H9 (cell line): ENCODE measurements at regions not wholly inside any gene's neighbourhood (a gene's known extent, or its start where the extent isn't known, plus 50 kb on each side); places are given as distances from the start of the nearest gene placed in this dataset.

Experiments
- DNase-seq: peaks from one replicate; pipeline ENCODE4 v3.0.0-alpha.2; 2017
- H2AFZ ChIP-seq: one replicate; pipeline ENCODE4 v1.6.1; 2013; ENCODE audit warnings: mild to moderate bottlenecking, low read length, control low read depth, moderate library complexity
- H2AK5ac ChIP-seq: 2 replicates; pipeline ENCODE4 v1.6.1; 2013; ENCODE audit warnings: low read length, control low read depth, mixed read lengths; ENCODE audit not compliant: insufficient read length
- H2BK120ac ChIP-seq: one replicate; pipeline ENCODE4 v1.6.1; 2013; ENCODE audit warnings: low read depth, mild to moderate bottlenecking, low read length, control low read depth, inconsistent platforms; ENCODE audit not compliant: poor library complexity, severe bottlenecking
- H2BK12ac ChIP-seq: 2 replicates; pipeline ENCODE4 v1.6.1; 2013; ENCODE audit warnings: low read length, control low read depth, mixed read lengths, low read depth; ENCODE audit not compliant: insufficient read length
- H2BK15ac ChIP-seq: 2 replicates; pipeline ENCODE4 v1.6.1; 2013; ENCODE audit warnings: low read depth, low read length, control low read depth
- H2BK20ac ChIP-seq: one replicate; pipeline ENCODE4 v1.6.1; 2013; ENCODE audit warnings: low read depth, mild to moderate bottlenecking, low read length, control low read depth, inconsistent platforms; ENCODE audit not compliant: poor library complexity, severe bottlenecking
- H2BK5ac ChIP-seq: 2 replicates; pipeline ENCODE4 v1.6.1; 2013; ENCODE audit warnings: low read length, control low read depth, mixed read lengths; ENCODE audit not compliant: insufficient read length
- H3K14ac ChIP-seq: 2 replicates; pipeline ENCODE4 v1.6.1; 2013; ENCODE audit warnings: low read length, control low read depth; ENCODE audit not compliant: insufficient read depth
- H3K18ac ChIP-seq: 2 replicates; pipeline ENCODE4 v1.6.1; 2013; ENCODE audit warnings: low read depth, mild to moderate bottlenecking, mixed read lengths, low read length, control low read depth; ENCODE audit not compliant: insufficient read length
- H3K23ac ChIP-seq: 2 replicates; pipeline ENCODE4 v1.6.1; 2013; ENCODE audit warnings: low read length, control low read depth, mixed read lengths, low read depth; ENCODE audit not compliant: insufficient read length
- H3K23me2 ChIP-seq: 2 replicates; pipeline ENCODE4 v1.6.1; 2013; ENCODE audit warnings: low read depth, mild to moderate bottlenecking, mixed read lengths, low read length, control low read depth; ENCODE audit not compliant: insufficient read length, poor library complexity, severe bottlenecking
- H3K27ac ChIP-seq: 2 replicates; pipeline ENCODE4 v1.5.1; 2013; ENCODE audit warnings: low read length, control low read depth, mixed read lengths, low read depth; ENCODE audit not compliant: insufficient read length
- H3K27me3 ChIP-seq: 2 replicates; pipeline ENCODE4 v1.6.1; 2013; ENCODE audit warnings: low read length, control low read depth, inconsistent platforms; ENCODE audit not compliant: insufficient read depth
- H3K4ac ChIP-seq: 2 replicates; pipeline ENCODE4 v1.6.1; 2013; ENCODE audit warnings: low read depth, mild to moderate bottlenecking, control low read depth, inconsistent platforms, low read length, moderate library complexity
- H3K4me1 ChIP-seq: 2 replicates; pipeline ENCODE4 v1.6.1; 2013; ENCODE audit warnings: low read length, control low read depth, inconsistent platforms; ENCODE audit not compliant: insufficient read depth
- H3K4me2 ChIP-seq: 2 replicates; pipeline ENCODE4 v1.6.1; 2013; ENCODE audit warnings: low read length, control low read depth, mixed read lengths; ENCODE audit not compliant: insufficient read length, insufficient read depth
- H3K56ac ChIP-seq: 2 replicates; pipeline ENCODE4 v1.6.1; 2013; ENCODE audit warnings: low read depth, mild to moderate bottlenecking, mixed read lengths, low read length, control low read depth; ENCODE audit not compliant: insufficient read length
- H3K79me1 ChIP-seq: 2 replicates; pipeline ENCODE4 v1.6.1; 2013; ENCODE audit warnings: low read depth, mild to moderate bottlenecking, moderate library complexity, low read length, control low read depth, inconsistent platforms; ENCODE audit not compliant: insufficient read depth, poor library complexity, severe bottlenecking
- H3K79me2 ChIP-seq: 2 replicates; pipeline ENCODE4 v1.6.1; 2013; ENCODE audit warnings: low read length, control low read depth, inconsistent platforms; ENCODE audit not compliant: insufficient read depth
- H3K9ac ChIP-seq: 2 replicates; pipeline ENCODE4 v1.6.1; 2013; ENCODE audit warnings: low read length, control low read depth, mixed read lengths; ENCODE audit not compliant: insufficient read length; ENCODE audit errors: extremely low read depth
- H3K9me3 ChIP-seq: one replicate; pipeline ENCODE4 v1.6.1; 2013; ENCODE audit warnings: low read depth, low read length, inconsistent platforms; ENCODE audit not compliant: control insufficient read depth
- H3T11ph ChIP-seq: one replicate; pipeline ENCODE4 v1.6.1; 2013; ENCODE audit warnings: mild to moderate bottlenecking, low read length, control low read depth, inconsistent platforms
- H4K20me1 ChIP-seq: one replicate; pipeline ENCODE4 v1.6.1; 2013; ENCODE audit not compliant: control insufficient read depth, insufficient read length, insufficient read depth
- H4K5ac ChIP-seq: 2 replicates; pipeline ENCODE4 v1.6.1; 2013; ENCODE audit warnings: low read depth, mild to moderate bottlenecking, mixed read lengths, low read length, control low read depth; ENCODE audit not compliant: insufficient read length
- H4K8ac ChIP-seq: replicated peaks from 2 replicates; pipeline ENCODE4 v1.6.1; 2013; ENCODE audit warnings: low read length, control low read depth, mixed read lengths, low read depth; ENCODE audit not compliant: insufficient read length
- H4K91ac ChIP-seq: 2 replicates; pipeline ENCODE4 v1.6.1; 2013; ENCODE audit warnings: low read depth, mild to moderate bottlenecking, moderate library complexity, mixed read lengths, low read length, control low read depth; ENCODE audit not compliant: insufficient read length
- H3K27ac Mint-ChIP-seq, 3 experiments: 2 replicates in 2 of 3; 3 replicates in 1 of 3; pipeline ENCODE4 v1.8.0; 2020 to 2021; ENCODE audit warnings: mixed read lengths in 3 of 3, mild to moderate bottlenecking in 1 of 3, moderate library complexity in 1 of 3
- H3K27me3 Mint-ChIP-seq: 2 replicates; pipeline ENCODE4 v1.8.0; 2021; ENCODE audit warnings: low read depth, mild to moderate bottlenecking, moderate library complexity, mixed read lengths
- H3K36me3 Mint-ChIP-seq, 3 experiments: 2 replicates in 2 of 3; 3 replicates in 1 of 3; pipeline ENCODE4 v1.8.0; 2020 to 2021; ENCODE audit warnings: low read depth in 3 of 3, mixed read lengths in 3 of 3; ENCODE audit not compliant: insufficient read depth in 1 of 3
- H3K4me1 Mint-ChIP-seq, 2 experiments: 2 replicates each; pipeline ENCODE4 v1.8.0; 2020; ENCODE audit warnings: mixed read lengths in 2 of 2
- H3K4me3 Mint-ChIP-seq, 2 experiments: 2 replicates in 1 of 2; 3 replicates in 1 of 2; pipeline ENCODE4 v1.8.0; 2020 to 2021; ENCODE audit warnings: mild to moderate bottlenecking in 2 of 2, mixed read lengths in 2 of 2, moderate library complexity in 1 of 2
- H3K9me3 Mint-ChIP-seq, 2 experiments: 2 replicates in 1 of 2; 3 replicates in 1 of 2; pipeline ENCODE4 v1.8.0; 2020; ENCODE audit warnings: mild to moderate bottlenecking in 2 of 2, mixed read lengths in 2 of 2, moderate library complexity in 1 of 2
- WGBS: extraction: QIAGEN DNeasy Blood & Tissue Kit; methylation state at CpG from one replicate; pipeline ENCODE4 v1.1.7; 2013; ENCODE audit warnings: missing lambda C conversion rate, low lambda C conversion rate, mixed read lengths; ENCODE audit not compliant: insufficient read length; ENCODE audit errors: extremely low coverage; 5-methylcytosine and 5-hydroxymethylcytosine counted together
- TF ChIP-seq, protein P1 (sequence below): fragments of 200-600 bp; sonication (generic); conservative IDR thresholded peaks from 3 replicates; pipeline ENCODE4 v1.8.0; 2021; ENCODE audit warnings: antibody characterized with exemption, mild to moderate bottlenecking

DNA sequence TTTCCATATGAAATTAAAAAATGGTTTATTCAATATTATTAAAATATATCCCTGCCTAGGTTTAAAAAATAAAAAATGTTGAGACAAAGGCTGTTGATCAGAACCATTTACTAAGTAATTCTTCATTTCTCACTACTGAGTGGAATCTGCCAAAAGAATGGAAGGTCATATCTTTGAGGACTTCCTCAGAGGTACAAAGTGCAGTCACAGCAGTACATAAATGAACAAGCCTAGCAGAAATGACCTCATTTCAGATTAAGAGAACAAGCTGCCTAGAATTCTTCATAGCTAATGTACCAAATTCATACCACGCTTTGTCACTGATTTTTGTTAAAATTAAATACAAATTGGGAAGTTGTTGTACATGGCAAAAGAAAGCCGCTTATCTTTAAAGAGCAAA lies 318.9 kb upstream of the TFPI start:
- H4K91ac ChIP-seq, result no peak overlapping the region
- H3K4me1 Mint-ChIP-seq, result peaks cover 5 to 7% of the 10 kb centered on the region in 2 experiments
- no peaks in the 10 kb centered on the region for H4K20me1 ChIP-seq
- H3T11ph ChIP-seq, result no peak overlapping the region
- H4K8ac ChIP-seq, result no peak overlapping the region
- no peak overlapping the region for H3K23ac ChIP-seq
- WGBS, result no CpG with 5 or more reads among the region's 2 CpGs
- H3K27ac Mint-ChIP-seq, result no peak overlapping the region
- H4K5ac ChIP-seq, result no peak overlapping the region
- no peak overlapping the region for H2BK20ac ChIP-seq
- peaks cover 3% of the 10 kb centered on the region for H3K27me3 Mint-ChIP-seq
- H3K79me1 ChIP-seq, result no peaks in the 10 kb centered on the region
- no peak overlapping the region for H3K56ac ChIP-seq
- H3K27me3 ChIP-seq, result no peaks in the 10 kb centered on the region
- no peaks in the 10 kb centered on the region for H3K23me2 ChIP-seq
- no peak overlapping the region for H3K4me3 Mint-ChIP-seq
- H3K4ac ChIP-seq, result no peak overlapping the region
- no peak overlapping the region for H3K18ac ChIP-seq
- H3K9me3 Mint-ChIP-seq, result peaks cover 10 to 17% of the 10 kb centered on the region in 2 experiments
- H3K36me3 Mint-ChIP-seq, result peaks cover 10 to 18% (median 16%) of the 10 kb centered on the region in 3 experiments
- no peak overlapping the region for H2BK12ac ChIP-seq
- H2BK5ac ChIP-seq, result no peak overlapping the region
- no peaks in the 10 kb centered on the region for H3K79me2 ChIP-seq
- no peak overlapping the region for H2BK15ac ChIP-seq
- H3K9ac ChIP-seq, result no peak overlapping the region
- TF ChIP-seq, protein P1, sequence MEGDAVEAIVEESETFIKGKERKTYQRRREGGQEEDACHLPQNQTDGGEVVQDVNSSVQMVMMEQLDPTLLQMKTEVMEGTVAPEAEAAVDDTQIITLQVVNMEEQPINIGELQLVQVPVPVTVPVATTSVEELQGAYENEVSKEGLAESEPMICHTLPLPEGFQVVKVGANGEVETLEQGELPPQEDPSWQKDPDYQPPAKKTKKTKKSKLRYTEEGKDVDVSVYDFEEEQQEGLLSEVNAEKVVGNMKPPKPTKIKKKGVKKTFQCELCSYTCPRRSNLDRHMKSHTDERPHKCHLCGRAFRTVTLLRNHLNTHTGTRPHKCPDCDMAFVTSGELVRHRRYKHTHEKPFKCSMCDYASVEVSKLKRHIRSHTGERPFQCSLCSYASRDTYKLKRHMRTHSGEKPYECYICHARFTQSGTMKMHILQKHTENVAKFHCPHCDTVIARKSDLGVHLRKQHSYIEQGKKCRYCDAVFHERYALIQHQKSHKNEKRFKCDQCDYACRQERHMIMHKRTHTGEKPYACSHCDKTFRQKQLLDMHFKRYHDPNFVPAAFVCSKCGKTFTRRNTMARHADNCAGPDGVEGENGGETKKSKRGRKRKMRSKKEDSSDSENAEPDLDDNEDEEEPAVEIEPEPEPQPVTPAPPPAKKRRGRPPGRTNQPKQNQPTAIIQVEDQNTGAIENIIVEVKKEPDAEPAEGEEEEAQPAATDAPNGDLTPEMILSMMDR, result no peak
- no peaks in the 10 kb centered on the region for H3K4me1 ChIP-seq
- H3K14ac ChIP-seq, result no peak overlapping the region
- no peak overlapping the region for H2AK5ac ChIP-seq
- H3K4me2 ChIP-seq, result no peak overlapping the region
- H2AFZ ChIP-seq, result no peak overlapping the region
- no peak for DNase-seq
- no peaks in the 10 kb centered on the region for H3K9me3 ChIP-seq
- H3K27ac ChIP-seq, result no peak overlapping the region
- H2BK120ac ChIP-seq, result no peak overlapping the region
